Erythroblast (primary cell): ENCODE measurements at regions not wholly inside any gene's neighbourhood (a gene's known extent, or its start where the extent isn't known, plus 50 kb on each side); places are given as distances from the start of the nearest gene placed in this dataset.

Experiments
- GATA1 ChIP-seq: IDR thresholded peaks from 2 replicates; pipeline ENCODE4 v1.6.1; 2011; ENCODE audit warnings: low read depth, mild to moderate bottlenecking, control low read depth, low read length, moderate library complexity
- POLR2A ChIP-seq: IDR thresholded peaks from 2 replicates; pipeline ENCODE4 v1.6.1; 2011; ENCODE audit warnings: mild to moderate bottlenecking, low read length

- TF ChIP-seq POLR2A (no peak), GATA1 (no peak)
These were observed 52.5 kb upstream of the COL21A1 start for GRCh38 chr6:56299916-56300315.
